ENCODE measurements at regions not wholly inside any gene's neighbourhood (a gene's known extent, or its start where the extent isn't known, plus 50 kb on each side); places are given as distances from the start of the nearest gene placed in this dataset.
"Not testable (repeated sequence)": the region's sequence is repeated elsewhere in the genome, so short reads cannot be mapped to it uniquely, and the experiment has no call there.

GRCh38 chr2:84129018-84129417 lies 330.1 kb downstream of the SUCLG1 start:
- no peak for DNase-seq

GRCh38 chr2:84127812-84128211 lies 331.3 kb downstream of the SUCLG1 start:
- DNase-seq = not testable (repeated sequence)

- no peak for DNase-seq
These were observed 332.6 kb downstream of the SUCLG1 start for GRCh38 chr2:84126530-84126929.

- no peak for DNase-seq
These were observed 333.0 kb downstream of the SUCLG1 start for GRCh38 chr2:84126084-84126483.

GRCh38 chr2:84116143-84116542 lies 342.9 kb downstream of the SUCLG1 start:
- DNase-seq = no peak

GRCh38 chr2:84115173-84115857 lies 343.8 kb downstream of the SUCLG1 start:
- no peak for DNase-seq

GRCh38 chr2:84103816-84104527 lies 355.1 kb downstream of the SUCLG1 start:
- DNase-seq = not testable (repeated sequence)

- DNase-seq = no peak
These were observed 356.8 kb downstream of the SUCLG1 start for GRCh38 chr2:84102274-84102673.

- DNase-seq = no peak
These were observed 370.4 kb downstream of the SUCLG1 start for GRCh38 chr2:84088656-84089055.

GRCh38 chr2:84085562-84085961 lies 373.5 kb downstream of the SUCLG1 start:
- DNase-seq = no peak

- no peak for DNase-seq
These were observed 374.2 kb downstream of the SUCLG1 start for GRCh38 chr2:84084856-84085255.

GRCh38 chr2:84083984-84084383 lies 375.1 kb downstream of the SUCLG1 start:
- DNase-seq = no peak

- DNase-seq = no peak
These were observed 380.6 kb downstream of the SUCLG1 start for GRCh38 chr2:84078471-84078870.

- peak in 2 of 3 donors; percentile 1 to 14 for DNase-seq
These were observed 381.6 kb downstream of the SUCLG1 start for GRCh38 chr2:84077496-84077895.

- no peak for DNase-seq
These were observed 388.0 kb downstream of the SUCLG1 start for GRCh38 chr2:84071050-84071449.

GRCh38 chr2:84065857-84066256 lies 393.2 kb downstream of the SUCLG1 start:
- DNase-seq = no peak

GRCh38 chr2:84057917-84058560 lies 401.0 kb downstream of the SUCLG1 start:
- no peak for DNase-seq

- no peak for DNase-seq
These were observed 403.3 kb downstream of the SUCLG1 start for GRCh38 chr2:84055816-84056215.

GRCh38 chr2:84054577-84054976 lies 404.5 kb downstream of the SUCLG1 start:
- DNase-seq = not testable (repeated sequence)

GRCh38 chr2:84052913-84053312 lies 406.2 kb downstream of the SUCLG1 start:
- DNase-seq = no peak

- DNase-seq = no peak
These were observed 407.0 kb downstream of the SUCLG1 start for GRCh38 chr2:84052043-84052442.

GRCh38 chr2:84048964-84049363 lies 410.1 kb downstream of the SUCLG1 start:
- DNase-seq = no peak

GRCh38 chr2:84041506-84041905 lies 417.6 kb downstream of the SUCLG1 start:
- DNase-seq = no peak

- DNase-seq = no peak
These were observed 418.8 kb downstream of the SUCLG1 start for GRCh38 chr2:84040281-84040680.
